SU-DHL-6 (cell line): ENCODE measurements at regions not wholly inside any gene's neighbourhood (a gene's known extent, or its start where the extent isn't known, plus 50 kb on each side); places are given as distances from the start of the nearest gene placed in this dataset.

ENCODE experiments used
- H2AFZ ChIP-seq: fragments of 200-600 bp; sonication (generic); 2 replicates; pipeline ENCODE4 v1.6.1; 2014; ENCODE audit warnings: low read depth, mild to moderate bottlenecking, moderate library complexity, mixed read lengths, antibody characterized with exemption, low read length; ENCODE audit not compliant: severe bottlenecking
- H3F3A ChIP-seq: fragments of 200-600 bp; shearing (Covaris generic); 2 replicates; pipeline ENCODE4 v1.6.0; 2016; ENCODE audit warnings: antibody characterized with exemption, mild to moderate bottlenecking; ENCODE audit not compliant: insufficient read depth
- H3K27ac ChIP-seq: fragments of 200-600 bp; sonication (generic); 2 replicates; pipeline ENCODE4 v1.5.1; 2016; ENCODE audit warnings: low read depth, mild to moderate bottlenecking, low read length, moderate library complexity, mixed read lengths
- H3K27me3 ChIP-seq: fragments of 200-600 bp; sonication (generic), shearing (Covaris generic); 2 replicates; pipeline ENCODE4 v1.6.0; 2014; ENCODE audit warnings: mild to moderate bottlenecking, low read length
- H3K36me3 ChIP-seq: fragments of 200-600 bp; sonication (generic); 2 replicates; pipeline ENCODE4 v1.6.1; 2014; ENCODE audit warnings: mild to moderate bottlenecking, low read length, mixed read lengths
- H3K4me2 ChIP-seq: fragments of 300-600, 200-600 bp; shearing (Covaris generic), sonication (generic); 2 replicates; pipeline ENCODE4 v1.6.0; 2014; ENCODE audit warnings: low read length, low read depth, mild to moderate bottlenecking; ENCODE audit not compliant: poor library complexity, severe bottlenecking
- H3K4me3 ChIP-seq: fragments of 200-600 bp; sonication (generic); 2 replicates; pipeline ENCODE4 v1.5.1; 2014; ENCODE audit warnings: antibody characterized with exemption, low read length, mild to moderate bottlenecking, mixed read lengths; ENCODE audit not compliant: insufficient read depth, poor library complexity, severe bottlenecking
- H3K79me2 ChIP-seq: fragments of 200-600 bp; sonication (generic); 2 replicates; pipeline ENCODE4 v1.6.1; 2014; ENCODE audit warnings: mild to moderate bottlenecking, low read length, moderate library complexity; ENCODE audit not compliant: insufficient read depth
- H3K9ac ChIP-seq: fragments of 200-600 bp; sonication (generic); 2 replicates; pipeline ENCODE4 v1.7.0; 2014; ENCODE audit warnings: mild to moderate bottlenecking, low read length
- H3K9me2 ChIP-seq: fragments of 200-600 bp; sonication (generic); replicated peaks from 2 replicates; pipeline ENCODE4 v1.6.1; 2014; ENCODE audit warnings: low read length; ENCODE audit not compliant: insufficient read depth
- H3K9me3 ChIP-seq: fragments of 200-600 bp; sonication (generic); 2 replicates; pipeline ENCODE4 v1.6.1; 2014; ENCODE audit warnings: low read length, mixed read lengths; ENCODE audit not compliant: insufficient read depth
- H4K20me1 ChIP-seq: fragments of 200-600 bp; sonication (generic); 2 replicates; pipeline ENCODE4 v1.6.1; 2014; ENCODE audit warnings: low read depth, mild to moderate bottlenecking, antibody characterized with exemption, low read length, moderate library complexity, mixed read lengths
- CTCF ChIP-seq: fragments of 200-600 bp; sonication (generic); IDR thresholded peaks from one replicate; pipeline ENCODE4 v1.5.1; 2017; ENCODE audit warnings: antibody characterized with exemption, mild to moderate bottlenecking, low read length, moderate library complexity; ENCODE audit not compliant: insufficient read depth, poor library complexity, severe bottlenecking
- EZH2phosphoT487 ChIP-seq: fragments of 200-600 bp; sonication (generic), shearing (Covaris generic); conservative IDR thresholded peaks from 2 replicates; pipeline ENCODE4 v1.6.1; 2018; ENCODE audit warnings: mild to moderate bottlenecking, antibody characterized with exemption, low read length, moderate library complexity, mixed read lengths

GRCh38 chr6:144888621-144889020, 603.5 kb downstream of the UTRN start:
- Histone ChIP-seq H3K79me2 (no peaks in the 10 kb centered on the region), H3K27ac (no peak overlapping the region), H3K9ac (no peak overlapping the region), H3K36me3 (no peaks in the 10 kb centered on the region), H3F3A (no peaks in the 10 kb centered on the region), H4K20me1 (no peaks in the 10 kb centered on the region), H3K4me2 (no peak overlapping the region), H3K9me3 (no peaks in the 10 kb centered on the region), H3K9me2 (no peaks in the 10 kb centered on the region), H2AFZ (no peak overlapping the region), H3K4me3 (no peak overlapping the region), H3K27me3 (no peaks in the 10 kb centered on the region)
- no peak for TF ChIP-seq EZH2phosphoT487
- TF ChIP-seq CTCF = no peak

- no peak overlapping the region for H3K4me2 ChIP-seq
- H3K79me2 ChIP-seq = no peaks in the 10 kb centered on the region
- no peaks in the 10 kb centered on the region for H3K9me2 ChIP-seq
- no peaks in the 10 kb centered on the region for H3K36me3 ChIP-seq
- H3F3A ChIP-seq = no peaks in the 10 kb centered on the region
- H3K9ac ChIP-seq = no peak overlapping the region
- no peak for TF ChIP-seq EZH2phosphoT487
- no peak for TF ChIP-seq CTCF
- H3K27ac ChIP-seq = no peak overlapping the region
- H2AFZ ChIP-seq = no peak overlapping the region
- no peak overlapping the region for H3K4me3 ChIP-seq
- H3K27me3 ChIP-seq = no peaks in the 10 kb centered on the region
- no peaks in the 10 kb centered on the region for H3K9me3 ChIP-seq
- no peaks in the 10 kb centered on the region for H4K20me1 ChIP-seq
These were observed 608.6 kb downstream of the UTRN start for GRCh38 chr6:144893680-144894151.

- Histone ChIP-seq H3K9me2 (no peaks in the 10 kb centered on the region), H3K79me2 (no peaks in the 10 kb centered on the region), H3K9ac (no peak overlapping the region), H3K27me3 (no peaks in the 10 kb centered on the region), H3K27ac (no peak overlapping the region), H3K9me3 (no peaks in the 10 kb centered on the region), H3K4me3 (no peak overlapping the region), H2AFZ (no peak overlapping the region), H3K36me3 (no peaks in the 10 kb centered on the region), H4K20me1 (no peaks in the 10 kb centered on the region), H3F3A (no peaks in the 10 kb centered on the region), H3K4me2 (no peak overlapping the region)
- TF ChIP-seq CTCF = no peak
- no peak for TF ChIP-seq EZH2phosphoT487
These were observed 609.1 kb downstream of the UTRN start for GRCh38 chr6:144894240-144894639.
